Neural progenitor cell (in vitro differentiated cells): ENCODE measurements at regions not wholly inside any gene's neighbourhood (a gene's known extent, or its start where the extent isn't known, plus 50 kb on each side); places are given as distances from the start of the nearest gene placed in this dataset.

Source experiments
- DNase-seq: peaks from one replicate; pipeline ENCODE4 v3.0.0-alpha.2; 2016; ENCODE audit warnings: low spot score
- H2AFZ ChIP-seq: fragments of 200-600 bp; sonication (generic); replicated peaks from 2 replicates; pipeline ENCODE4 v1.6.1; 2016; ENCODE audit warnings: antibody characterized with exemption
- H3F3A ChIP-seq: fragments of 200-600 bp; sonication (generic); 2 replicates; pipeline ENCODE4 v1.6.1; 2016; ENCODE audit warnings: antibody characterized with exemption, low read depth
- H3K27ac ChIP-seq: fragments of 200-600 bp; sonication (generic); 2 replicates; pipeline ENCODE4 v1.5.1; 2016; ENCODE audit warnings: mild to moderate bottlenecking
- H3K27me3 ChIP-seq: fragments of 200-600 bp; sonication (generic); 2 replicates; pipeline ENCODE4 v1.6.1; 2016; ENCODE audit warnings: mild to moderate bottlenecking, moderate library complexity
- H3K36me3 ChIP-seq: fragments of 200-600 bp; sonication (generic); 2 replicates; pipeline ENCODE4 v1.5.1; 2016
- H3K4me1 ChIP-seq: fragments of 200-600 bp; sonication (generic); 2 replicates; pipeline ENCODE4 v1.6.1; 2016; ENCODE audit warnings: mixed run types
- H3K4me2 ChIP-seq: fragments of 200-600 bp; sonication (generic); 2 replicates; pipeline ENCODE4 v1.6.1; 2016
- H3K4me3 ChIP-seq: fragments of 200-600 bp; sonication (generic); 2 replicates; pipeline ENCODE4 v1.5.1; 2016
- H3K79me2 ChIP-seq: fragments of 200-600 bp; sonication (generic); 2 replicates; pipeline ENCODE4 v1.6.1; 2016; ENCODE audit warnings: low read depth
- H3K9ac ChIP-seq: fragments of 200-600 bp; sonication (generic); 2 replicates; pipeline ENCODE4 v1.6.1; 2016
- H3K9me3 ChIP-seq: fragments of 200-600 bp; sonication (generic); 2 replicates; pipeline ENCODE4 v1.5.1; 2016; ENCODE audit warnings: low read depth
- H4K20me1 ChIP-seq: fragments of 200-600 bp; sonication (generic); 2 replicates; pipeline ENCODE4 v1.6.1; 2016; ENCODE audit warnings: low read depth
- H3K27ac Mint-ChIP-seq: 3 replicates; pipeline ENCODE4 v1.8.0; 2021; ENCODE audit warnings: mixed read lengths
- H3K27me3 Mint-ChIP-seq: 2 replicates; pipeline ENCODE4 v1.8.0; 2022; ENCODE audit warnings: low read depth, mild to moderate bottlenecking, inconsistent platforms, moderate library complexity, mixed read lengths; ENCODE audit not compliant: insufficient read depth
- H3K36me3 Mint-ChIP-seq: 3 replicates; pipeline ENCODE4 v1.8.0; 2021; ENCODE audit warnings: mixed read lengths
- H3K4me1 Mint-ChIP-seq: 3 replicates; pipeline ENCODE4 v1.8.0; 2021; ENCODE audit warnings: mixed read lengths
- H3K4me3 Mint-ChIP-seq: 3 replicates; pipeline ENCODE4 v1.8.0; 2021; ENCODE audit warnings: mild to moderate bottlenecking, moderate library complexity, mixed read lengths
- H3K9me3 Mint-ChIP-seq: 3 replicates; pipeline ENCODE4 v1.8.0; 2020; ENCODE audit warnings: mixed read lengths
- EZH2 ChIP-seq: fragments of 200-600 bp; sonication (generic); IDR thresholded peaks from 2 replicates; pipeline ENCODE4 v1.6.1; 2017; ENCODE audit warnings: antibody characterized with exemption, mild to moderate bottlenecking, moderate library complexity
- EZH2phosphoT487 ChIP-seq: fragments of 200-600 bp; sonication (generic); IDR thresholded peaks from 2 replicates; pipeline ENCODE4 v1.6.1; 2017; ENCODE audit warnings: antibody characterized with exemption
- TF ChIP-seq, protein P1 (sequence below): fragments of 200-600 bp; sonication (generic); IDR thresholded peaks from 2 replicates; pipeline ENCODE4 v1.5.1; 2017; ENCODE audit warnings: antibody characterized with exemption, mild to moderate bottlenecking

- Mint-ChIP-seq H3K27ac (no peak overlapping the region), H3K4me3 (no peak overlapping the region), H3K36me3 (no peaks in the 10 kb centered on the region), H3K4me1 (no peaks in the 10 kb centered on the region), H3K27me3 (peaks cover 2% of the 10 kb centered on the region), H3K9me3 (peaks cover 10% of the 10 kb centered on the region)
- Histone ChIP-seq H3K27me3 (no peaks in the 10 kb centered on the region), H4K20me1 (no peaks in the 10 kb centered on the region), H3F3A (no peaks in the 10 kb centered on the region), H3K27ac (no peak overlapping the region), H3K9me3 (no peaks in the 10 kb centered on the region), H3K4me2 (no peak overlapping the region), H3K9ac (no peak overlapping the region), H2AFZ (no peak overlapping the region), H3K4me1 (no peaks in the 10 kb centered on the region), H3K36me3 (no peaks in the 10 kb centered on the region), H3K79me2 (no peaks in the 10 kb centered on the region), H3K4me3 (no peak overlapping the region)
- no peak for DNase-seq
- TF ChIP-seq EZH2, result no peak
- TF ChIP-seq, protein P1, sequence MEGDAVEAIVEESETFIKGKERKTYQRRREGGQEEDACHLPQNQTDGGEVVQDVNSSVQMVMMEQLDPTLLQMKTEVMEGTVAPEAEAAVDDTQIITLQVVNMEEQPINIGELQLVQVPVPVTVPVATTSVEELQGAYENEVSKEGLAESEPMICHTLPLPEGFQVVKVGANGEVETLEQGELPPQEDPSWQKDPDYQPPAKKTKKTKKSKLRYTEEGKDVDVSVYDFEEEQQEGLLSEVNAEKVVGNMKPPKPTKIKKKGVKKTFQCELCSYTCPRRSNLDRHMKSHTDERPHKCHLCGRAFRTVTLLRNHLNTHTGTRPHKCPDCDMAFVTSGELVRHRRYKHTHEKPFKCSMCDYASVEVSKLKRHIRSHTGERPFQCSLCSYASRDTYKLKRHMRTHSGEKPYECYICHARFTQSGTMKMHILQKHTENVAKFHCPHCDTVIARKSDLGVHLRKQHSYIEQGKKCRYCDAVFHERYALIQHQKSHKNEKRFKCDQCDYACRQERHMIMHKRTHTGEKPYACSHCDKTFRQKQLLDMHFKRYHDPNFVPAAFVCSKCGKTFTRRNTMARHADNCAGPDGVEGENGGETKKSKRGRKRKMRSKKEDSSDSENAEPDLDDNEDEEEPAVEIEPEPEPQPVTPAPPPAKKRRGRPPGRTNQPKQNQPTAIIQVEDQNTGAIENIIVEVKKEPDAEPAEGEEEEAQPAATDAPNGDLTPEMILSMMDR, result no peak
- no peak for TF ChIP-seq EZH2phosphoT487
Observed at GRCh38 chr2:220356076-220356475, 728.6 kb downstream of the SLC4A3 start.

DNA sequence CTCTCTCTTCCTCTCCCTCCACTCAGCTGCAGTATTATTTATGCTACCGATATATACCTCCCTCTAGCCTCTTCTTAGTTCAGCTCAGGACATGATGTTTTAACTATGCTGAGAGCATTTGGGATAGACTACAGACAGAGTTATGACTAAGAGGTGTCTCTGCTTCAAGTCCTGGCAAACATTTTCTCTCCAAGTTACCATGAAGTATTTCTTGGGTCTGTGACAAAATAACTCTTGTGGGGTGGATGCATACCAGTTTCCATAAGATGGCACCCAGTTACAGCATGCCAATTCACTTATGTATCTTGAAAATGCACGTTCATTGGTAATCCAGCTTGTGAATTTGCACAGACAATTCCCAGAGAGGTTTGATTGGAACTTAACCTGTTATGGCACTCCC is 737.6 kb downstream of the SLC4A3 start:
- Histone ChIP-seq H3F3A (no peaks in the 10 kb centered on the region), H3K36me3 (no peaks in the 10 kb centered on the region), H3K27ac (no peak overlapping the region), H3K4me2 (no peak overlapping the region), H3K4me1 (no peaks in the 10 kb centered on the region), H3K4me3 (no peak overlapping the region), H3K79me2 (no peaks in the 10 kb centered on the region), H3K9me3 (no peaks in the 10 kb centered on the region), H2AFZ (no peak overlapping the region), H4K20me1 (no peaks in the 10 kb centered on the region), H3K27me3 (no peaks in the 10 kb centered on the region), H3K9ac (no peak overlapping the region)
- no peaks in the 10 kb centered on the region for H3K4me1 Mint-ChIP-seq
- peaks cover 12% of the 10 kb centered on the region for H3K9me3 Mint-ChIP-seq
- no peak overlapping the region for H3K27ac Mint-ChIP-seq
- H3K4me3 Mint-ChIP-seq, result no peak overlapping the region
- DNase-seq, result no peak
- TF ChIP-seq EZH2phosphoT487 (no peak), EZH2 (no peak)
- TF ChIP-seq, protein P1, result no peak
- peaks cover 4% of the 10 kb centered on the region for H3K27me3 Mint-ChIP-seq
- no peaks in the 10 kb centered on the region for H3K36me3 Mint-ChIP-seq

GRCh38 chr2:220366765-220367164 is 739.3 kb downstream of the SLC4A3 start:
- Histone ChIP-seq H3K4me3 (no peak overlapping the region), H4K20me1 (no peaks in the 10 kb centered on the region), H3K9ac (no peak overlapping the region), H2AFZ (no peak overlapping the region), H3K27ac (no peak overlapping the region), H3K4me1 (no peaks in the 10 kb centered on the region), H3K27me3 (no peaks in the 10 kb centered on the region), H3F3A (no peaks in the 10 kb centered on the region), H3K36me3 (no peaks in the 10 kb centered on the region), H3K4me2 (no peak overlapping the region), H3K79me2 (no peaks in the 10 kb centered on the region), H3K9me3 (no peaks in the 10 kb centered on the region)
- DNase-seq, result no peak
- H3K4me3 Mint-ChIP-seq, result no peak overlapping the region
- TF ChIP-seq EZH2phosphoT487, result no peak
- TF ChIP-seq, protein P1, result no peak
- TF ChIP-seq EZH2, result no peak
- H3K9me3 Mint-ChIP-seq, result peaks cover 7% of the 10 kb centered on the region
- H3K27ac Mint-ChIP-seq, result no peak overlapping the region
- H3K4me1 Mint-ChIP-seq, result no peaks in the 10 kb centered on the region
- H3K36me3 Mint-ChIP-seq, result no peaks in the 10 kb centered on the region
- H3K27me3 Mint-ChIP-seq, result peaks cover 4% of the 10 kb centered on the region
